ENCODE measurements at regions not wholly inside any gene's neighbourhood (a gene's known extent, or its start where the extent isn't known, plus 50 kb on each side); places are given as distances from the start of the nearest gene placed in this dataset.

GRCh38 chr2:161480123-161480522 is 64.0 kb downstream of the TBR1 start:
- H3K4me1 Mint-ChIP-seq (ENCODE audit: insufficient read depth, unreplicated experiment), result no peaks in the 10 kb centered on the region

DNA sequence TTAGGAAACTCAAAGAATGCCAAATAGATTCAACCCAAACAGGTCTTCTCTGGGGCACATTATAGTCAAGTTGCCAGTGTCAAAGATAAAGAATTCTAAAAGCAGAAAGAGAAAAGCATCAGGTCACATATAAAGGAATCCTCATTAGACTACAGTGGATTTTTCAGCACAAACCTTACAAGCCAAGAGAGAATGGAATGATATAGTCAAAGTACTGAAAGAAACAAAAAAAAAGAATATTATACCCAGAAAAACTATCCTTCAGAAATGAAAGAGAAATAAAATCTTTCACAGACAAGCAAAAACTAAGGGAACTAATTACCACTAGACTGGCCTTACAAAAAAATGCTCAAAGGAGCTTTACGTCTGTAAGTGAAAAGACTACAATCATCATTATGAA is 65.5 kb downstream of the TBR1 start:
- no peak for DNase-seq (ENCODE audit: unreplicated experiment)
- ChIA-PET CTCF (no interaction called here), POLR2A (no interaction called here)
- Mint-ChIP-seq H3K36me3 (ENCODE audit: insufficient read depth, unreplicated experiment) (no peaks in the 10 kb centered on the region), H3K4me3 (ENCODE audit: unreplicated experiment) (no peak overlapping the region), H3K4me1 (ENCODE audit: insufficient read depth, unreplicated experiment) (no peaks in the 10 kb centered on the region), H3K27me3 (ENCODE audit: insufficient read depth, unreplicated experiment) (peaks cover 35% of the 10 kb centered on the region), H3K9me3 (ENCODE audit: unreplicated experiment) (peaks cover 20% of the 10 kb centered on the region), H3K27ac (ENCODE audit: low read depth, unreplicated experiment) (no peak overlapping the region)
- no peak for TF ChIP-seq CTCF (IDR thresholded peaks at IDR 0.05; ENCODE audit: unreplicated experiment)
- BruUV-seq (replicated peaks), result no TSS peak
- intact Hi-C loops (cut with micrococcal nuclease), result no loop called here

More at GRCh38 chr2:161480123-161480522, 64.0 kb downstream of the TBR1 start:
- DNase-seq (ENCODE audit: unreplicated experiment), result no peak
- BruUV-seq (replicated peaks), result no TSS peak
- H3K36me3 Mint-ChIP-seq (ENCODE audit: insufficient read depth, unreplicated experiment), result no peaks in the 10 kb centered on the region
- POLR2A ChIA-PET, result no interaction called here
- intact Hi-C loops (cut with micrococcal nuclease), result no loop called here
- no peak overlapping the region for H3K27ac Mint-ChIP-seq (ENCODE audit: low read depth, unreplicated experiment)
- H3K9me3 Mint-ChIP-seq (ENCODE audit: unreplicated experiment), result peaks cover 23% of the 10 kb centered on the region
- peaks cover 32% of the 10 kb centered on the region for H3K27me3 Mint-ChIP-seq (ENCODE audit: insufficient read depth, unreplicated experiment)
- TF ChIP-seq CTCF (IDR thresholded peaks at IDR 0.05; ENCODE audit: unreplicated experiment), result no peak
- H3K4me3 Mint-ChIP-seq (ENCODE audit: unreplicated experiment), result no peak overlapping the region
- CTCF ChIA-PET, result no interaction called here

DNA sequence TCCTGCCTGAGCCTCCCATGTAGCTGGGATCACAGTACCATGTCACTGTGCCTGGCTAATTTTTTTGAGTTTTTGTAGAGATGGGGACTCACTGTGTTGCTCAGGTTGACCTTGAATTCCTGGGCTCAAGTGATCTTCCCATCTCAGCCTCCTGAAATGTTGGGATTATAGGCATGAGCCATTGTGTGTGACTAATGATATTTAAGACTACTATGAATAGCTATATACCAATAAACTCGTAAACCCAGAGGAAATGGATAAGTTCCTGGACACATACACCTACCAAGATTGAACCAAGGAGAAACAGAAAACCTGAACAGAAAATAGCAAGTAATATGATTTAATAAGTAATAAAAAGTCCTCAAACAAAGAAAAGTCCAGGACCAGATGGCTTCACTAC is 68.0 kb downstream of the TBR1 start:
- ChIA-PET CTCF (interaction anchor here (0.6 kb wide), 1 partner anchor 233 kb away, joined by 4 read pairs; no protein-coding TSS in a partner anchor), POLR2A (no interaction called here)
- Mint-ChIP-seq H3K4me1 (ENCODE audit: insufficient read depth, unreplicated experiment) (no peaks in the 10 kb centered on the region), H3K36me3 (ENCODE audit: insufficient read depth, unreplicated experiment) (no peaks in the 10 kb centered on the region), H3K9me3 (ENCODE audit: unreplicated experiment) (peaks cover 20% of the 10 kb centered on the region), H3K27ac (ENCODE audit: low read depth, unreplicated experiment) (no peak overlapping the region), H3K4me3 (ENCODE audit: unreplicated experiment) (no peak overlapping the region), H3K27me3 (ENCODE audit: insufficient read depth, unreplicated experiment) (peaks cover 50% of the 10 kb centered on the region)
- DNase-seq (ENCODE audit: unreplicated experiment), result no peak
- intact Hi-C loops (cut with micrococcal nuclease), result no loop called here
- BruUV-seq (replicated peaks), result no TSS peak
- no peak for TF ChIP-seq CTCF (IDR thresholded peaks at IDR 0.05; ENCODE audit: unreplicated experiment)

DNA sequence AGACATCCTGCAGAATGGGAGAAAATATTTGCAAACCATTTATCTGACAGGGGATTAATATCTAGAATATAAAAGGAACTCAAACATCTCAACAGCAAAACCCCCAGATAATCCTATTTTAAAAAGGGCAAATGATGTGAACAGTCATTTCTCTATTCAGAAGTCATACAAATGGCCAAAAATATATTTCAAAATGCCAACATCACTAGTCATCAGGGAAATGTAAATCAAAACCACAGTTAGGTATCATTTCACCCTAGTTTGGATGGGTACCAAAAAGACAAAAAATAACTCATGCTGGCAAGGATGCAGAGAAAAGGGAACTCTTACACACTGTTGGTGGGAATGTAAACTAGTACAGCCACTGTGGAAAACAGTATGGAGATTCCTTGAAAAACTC is 70.0 kb downstream of the TBR1 start:
- no TSS peak for BruUV-seq (replicated peaks)
- peak; percentile 18 for DNase-seq (ENCODE audit: unreplicated experiment)
- TF ChIP-seq CTCF (IDR thresholded peaks at IDR 0.05; ENCODE audit: unreplicated experiment), result no peak
- ChIA-PET CTCF (interaction anchor here (0.6 kb wide), 1 partner anchor 41 kb away, joined by 3 read pairs; no protein-coding TSS in a partner anchor), POLR2A (no interaction called here)
- Mint-ChIP-seq H3K4me3 (ENCODE audit: unreplicated experiment) (no peak overlapping the region), H3K27me3 (ENCODE audit: insufficient read depth, unreplicated experiment) (peaks cover 50% of the 10 kb centered on the region), H3K36me3 (ENCODE audit: insufficient read depth, unreplicated experiment) (no peaks in the 10 kb centered on the region), H3K27ac (ENCODE audit: low read depth, unreplicated experiment) (no peak overlapping the region), H3K4me1 (ENCODE audit: insufficient read depth, unreplicated experiment) (no peaks in the 10 kb centered on the region), H3K9me3 (ENCODE audit: unreplicated experiment) (peaks cover 15% of the 10 kb centered on the region)
- intact Hi-C loops (cut with micrococcal nuclease), result no loop called here
